HS-27A (cell line): ENCODE measurements at regions not wholly inside any gene's neighbourhood (a gene's known extent, or its start where the extent isn't known, plus 50 kb on each side); places are given as distances from the start of the nearest gene placed in this dataset.

Experiments used
- DNase-seq: peaks from one replicate; pipeline ENCODE4 v3.0.0-alpha.2; 2012; ENCODE audit warnings: low read depth, missing footprints

- no peak for DNase-seq
Measured at GRCh38 chr2:120515759-120516678, 170.1 kb downstream of the INHBB start.

DNA sequence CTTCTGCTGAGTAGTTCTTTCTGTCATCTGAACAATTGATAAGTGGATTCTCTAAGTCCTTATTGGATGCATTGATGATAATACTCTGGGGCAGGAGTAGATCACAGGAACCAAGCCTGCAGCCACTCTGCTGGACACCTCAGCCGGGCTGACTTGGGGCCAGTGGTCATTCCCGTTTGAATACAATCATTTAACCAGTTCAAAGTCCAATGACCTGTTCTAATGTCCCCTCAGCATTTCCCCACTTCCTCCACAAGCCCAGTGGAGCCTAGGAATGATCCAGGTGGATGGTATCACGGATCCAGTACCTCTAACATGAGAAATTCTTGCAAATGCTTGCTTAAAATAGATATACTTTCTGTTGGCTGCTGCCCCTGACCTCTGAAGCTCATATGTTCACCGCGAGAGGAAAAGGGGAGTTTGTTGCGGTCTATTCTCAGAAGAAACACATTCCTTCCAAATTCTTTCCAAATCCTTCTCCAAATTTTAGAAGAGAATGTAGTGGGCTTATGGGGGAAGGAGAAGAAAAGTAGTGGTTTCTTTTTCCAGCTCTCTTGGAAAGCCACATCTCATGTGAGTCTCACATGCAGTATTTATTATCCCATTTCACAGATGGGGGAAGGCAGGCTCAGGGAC is 170.9 kb downstream of the INHBB start:
- no peak for DNase-seq

- no peak for DNase-seq
Measured at GRCh38 chr2:120517751-120518469, 172.0 kb downstream of the INHBB start.

DNA sequence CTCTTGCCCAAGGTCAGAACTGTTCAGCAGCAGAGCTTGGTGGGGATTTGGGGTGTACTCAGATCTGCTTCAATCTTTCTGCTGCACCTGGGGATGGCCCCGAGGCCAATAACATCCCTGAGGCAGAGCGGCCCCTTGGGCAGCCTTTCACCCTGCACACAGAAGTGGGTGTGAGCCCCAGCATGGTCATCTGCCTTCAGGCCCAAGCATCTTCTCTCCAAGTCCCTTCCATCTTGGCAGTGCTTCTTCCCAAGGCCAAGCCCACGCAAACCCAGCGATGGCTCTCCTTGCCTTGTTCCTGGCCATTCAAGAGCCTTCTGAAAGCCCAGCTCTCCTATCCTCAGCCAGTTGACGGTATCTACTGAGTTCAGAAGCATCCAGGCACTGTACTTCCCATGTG is 172.9 kb downstream of the INHBB start:
- DNase-seq: no peak

DNA sequence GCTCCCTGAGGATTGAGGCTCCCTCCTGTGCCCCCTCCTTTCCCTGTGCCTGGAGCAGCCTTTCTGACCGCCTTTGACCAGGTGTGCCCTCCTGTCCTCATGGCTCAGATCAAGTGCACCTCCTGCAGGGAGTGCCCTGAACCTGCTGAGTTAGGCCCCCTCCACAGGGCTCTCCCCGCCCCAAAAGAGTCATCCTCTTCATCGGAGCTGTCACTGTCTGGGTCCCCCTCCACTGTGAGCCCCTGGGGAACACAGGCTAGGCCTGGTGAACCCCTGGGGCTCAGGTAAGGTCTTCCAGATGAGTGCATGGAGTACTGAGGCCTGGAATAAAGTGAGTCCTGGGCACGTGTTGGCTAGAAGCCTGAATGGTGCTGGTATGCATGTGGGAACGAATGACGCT is 173.5 kb downstream of the INHBB start:
- DNase-seq: no peak

- no peak for DNase-seq
Measured at GRCh38 chr2:120520454-120520853, 174.5 kb downstream of the INHBB start.

DNA sequence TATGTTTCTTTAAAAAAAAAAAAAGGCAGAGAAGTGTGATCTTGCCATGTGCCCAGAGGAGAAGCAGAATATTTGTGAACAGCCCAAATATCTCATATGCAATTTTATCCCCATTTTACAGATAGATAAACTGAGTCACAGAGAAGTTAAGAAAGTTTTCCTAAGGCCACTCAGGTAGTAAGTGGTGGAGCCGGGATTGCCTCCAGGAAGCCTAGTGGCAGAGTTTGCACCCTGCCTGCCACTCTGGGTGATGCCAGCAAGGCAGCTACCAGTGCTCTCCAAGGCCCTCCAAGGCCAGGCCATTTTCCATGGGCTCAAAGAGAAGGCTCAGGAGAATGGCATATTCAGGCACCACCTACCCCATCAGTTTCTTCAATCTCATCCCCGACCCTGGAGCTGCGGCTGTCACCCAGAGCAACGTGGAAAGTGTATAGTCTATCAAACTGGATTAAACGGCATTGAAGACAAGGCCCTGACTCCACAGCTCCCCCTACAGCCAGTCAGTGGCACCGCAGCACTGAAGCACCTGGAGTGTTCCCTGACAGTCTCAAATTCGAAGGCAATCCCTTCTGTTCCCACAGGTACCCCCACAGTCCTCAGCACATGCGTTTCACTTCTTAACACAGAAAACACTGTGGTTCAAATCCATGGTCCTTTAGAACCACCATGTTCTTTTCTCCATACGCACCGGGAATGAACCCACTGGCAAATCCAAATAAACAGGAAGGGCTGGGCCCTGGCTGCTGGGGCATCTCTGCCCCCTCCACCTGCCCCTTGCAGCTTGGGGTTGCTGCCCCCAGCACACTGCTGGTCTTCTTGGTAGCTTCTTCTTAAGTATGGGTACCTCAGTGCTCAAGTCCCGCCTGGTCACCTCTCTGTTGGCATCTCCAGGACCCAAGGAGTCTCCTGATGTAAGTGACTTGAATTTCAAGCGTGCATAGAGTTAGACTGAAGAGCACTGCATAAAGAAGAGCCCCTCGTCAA is 175.3 kb downstream of the INHBB start:
- no peak for DNase-seq

DNA sequence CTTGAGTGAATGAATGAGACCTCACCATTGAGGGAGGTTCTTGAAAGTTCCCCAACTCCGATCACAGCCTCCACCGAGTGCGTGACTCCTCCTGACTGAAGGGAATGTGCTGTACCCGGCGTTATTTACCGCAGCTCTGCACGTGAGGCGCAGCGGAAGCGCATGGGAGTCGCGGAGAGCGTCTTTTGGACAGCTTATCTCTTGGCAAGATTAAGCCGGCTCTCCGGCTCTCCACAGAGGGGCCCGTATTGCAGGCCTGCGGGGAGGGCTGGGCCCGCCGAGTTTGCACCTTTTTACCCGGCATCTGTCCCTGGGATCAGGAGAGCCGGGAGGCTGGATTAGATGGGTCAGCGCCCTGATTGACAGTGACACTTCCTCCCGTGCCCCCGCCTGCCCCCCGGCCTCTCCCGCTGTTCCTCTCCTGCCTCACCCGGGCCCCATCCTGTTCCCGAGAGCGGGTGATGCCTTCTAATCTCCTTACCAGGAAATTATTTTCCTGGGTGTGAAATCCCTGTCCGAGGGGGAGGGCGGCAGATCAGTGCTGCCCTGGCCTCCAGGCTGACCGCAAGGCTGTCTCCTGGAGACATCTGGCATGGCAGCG is 176.3 kb downstream of the INHBB start:
- DNase-seq: no peak

- DNase-seq: no peak
Measured at GRCh38 chr2:120523766-120524165, 177.8 kb downstream of the INHBB start.

DNA sequence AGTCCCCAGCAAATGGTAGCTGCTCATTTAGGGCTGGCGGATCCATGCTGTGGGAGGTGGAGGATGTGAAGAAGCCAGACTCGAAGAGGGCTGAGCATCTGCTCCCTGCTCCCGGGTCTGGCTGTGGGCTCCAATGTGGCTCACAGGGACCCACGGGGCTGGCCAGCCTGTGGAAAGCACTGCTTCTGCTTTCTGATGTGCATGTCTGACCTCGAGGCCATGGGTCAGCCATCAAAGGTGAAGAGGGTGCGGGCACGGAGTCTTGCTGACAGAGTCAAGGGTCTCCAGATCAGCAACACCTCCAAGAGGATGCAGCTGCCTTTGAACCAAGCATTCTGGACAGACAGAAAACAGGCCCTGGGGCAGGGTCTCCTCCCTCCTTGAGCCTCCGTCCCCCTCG is 178.2 kb downstream of the INHBB start:
- DNase-seq: no peak

- no peak for DNase-seq
Measured at GRCh38 chr2:120525056-120526046, 179.4 kb downstream of the INHBB start.

- DNase-seq: no peak
Measured at GRCh38 chr2:120526047-120526562, 180.2 kb downstream of the INHBB start.

- DNase-seq: no peak
Measured at GRCh38 chr2:120526997-120527945, 181.3 kb downstream of the INHBB start.

GRCh38 chr2:120528051-120528692 is 182.2 kb downstream of the INHBB start:
- DNase-seq: no peak

DNA sequence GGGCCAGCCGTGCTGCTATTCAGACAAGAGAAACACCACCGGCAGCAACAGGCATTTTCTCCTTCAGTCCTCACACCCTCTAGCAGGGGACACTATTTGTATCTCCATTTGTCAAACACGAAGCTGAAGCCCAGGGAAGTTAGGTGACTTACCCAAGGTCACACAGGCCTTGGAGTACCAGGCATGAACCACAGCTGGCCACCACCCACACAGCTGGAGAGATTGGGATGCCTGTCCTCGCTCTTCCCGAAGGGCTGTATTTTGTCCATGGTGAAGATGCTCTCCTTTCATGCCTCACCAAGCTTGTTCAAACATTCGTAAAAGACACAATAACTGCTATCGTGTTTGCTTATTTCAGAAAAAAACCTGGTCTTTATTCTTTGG is 182.7 kb downstream of the INHBB start:
- no peak for DNase-seq

GRCh38 chr2:120530781-120531180 is 184.8 kb downstream of the INHBB start:
- no peak for DNase-seq

GRCh38 chr2:120531365-120531764 is 185.4 kb downstream of the INHBB start:
- no peak for DNase-seq
